GM12864 (cell line): ENCODE measurements at regions not wholly inside any gene's neighbourhood (a gene's known extent, or its start where the extent isn't known, plus 50 kb on each side); places are given as distances from the start of the nearest gene placed in this dataset.

ENCODE experiments used
- DNase-seq: peaks from one replicate; pipeline ENCODE4 v3.0.0-alpha.2; 2011; ENCODE audit warnings: low read depth
- H3K4me3 ChIP-seq: 2 replicates; pipeline ENCODE4 v1.5.1; 2011; ENCODE audit warnings: mild to moderate bottlenecking, low read depth, low read length, control low read depth
- TF ChIP-seq, protein P1 (sequence below): IDR thresholded peaks from 2 replicates; pipeline ENCODE4 v1.5.1; 2011; ENCODE audit warnings: low read depth, mild to moderate bottlenecking, moderate library complexity, low read length, control low read depth, inconsistent platforms; ENCODE audit errors: missing control alignments

DNA sequence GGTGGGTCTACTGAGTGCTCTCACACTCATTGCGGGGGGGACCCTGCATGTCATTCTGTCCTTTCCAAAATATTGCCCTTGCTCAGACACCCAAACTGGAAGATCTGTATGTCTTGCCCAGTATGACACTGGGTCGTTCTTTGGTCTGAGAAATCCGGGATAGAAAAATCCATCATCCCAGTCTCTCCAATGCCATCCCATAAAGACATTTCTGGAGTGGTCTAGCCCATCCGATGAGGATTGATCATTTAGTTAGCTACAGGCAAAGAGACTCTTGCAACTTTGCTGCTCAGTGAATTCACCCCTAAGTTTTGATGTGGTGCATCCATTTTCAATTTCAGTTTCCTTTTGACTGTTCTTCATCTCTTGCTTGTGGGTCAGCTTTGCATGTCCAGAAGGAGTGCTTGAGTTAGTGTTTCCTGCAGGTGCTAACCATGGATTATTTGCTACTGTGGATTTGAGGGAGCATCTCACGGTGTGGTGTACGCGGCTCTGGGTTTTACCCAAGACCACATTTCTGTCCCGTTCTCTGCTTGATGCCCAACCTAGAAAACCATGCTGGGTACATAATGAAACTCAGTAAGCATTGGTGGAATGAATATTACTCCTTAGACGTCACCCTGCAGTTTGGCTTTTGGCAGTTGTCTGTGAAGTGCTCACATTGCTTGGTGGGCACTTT is 247.0 kb upstream of the MKI67 start:
- peak; percentile 16 for DNase-seq
- TF ChIP-seq, protein P1, sequence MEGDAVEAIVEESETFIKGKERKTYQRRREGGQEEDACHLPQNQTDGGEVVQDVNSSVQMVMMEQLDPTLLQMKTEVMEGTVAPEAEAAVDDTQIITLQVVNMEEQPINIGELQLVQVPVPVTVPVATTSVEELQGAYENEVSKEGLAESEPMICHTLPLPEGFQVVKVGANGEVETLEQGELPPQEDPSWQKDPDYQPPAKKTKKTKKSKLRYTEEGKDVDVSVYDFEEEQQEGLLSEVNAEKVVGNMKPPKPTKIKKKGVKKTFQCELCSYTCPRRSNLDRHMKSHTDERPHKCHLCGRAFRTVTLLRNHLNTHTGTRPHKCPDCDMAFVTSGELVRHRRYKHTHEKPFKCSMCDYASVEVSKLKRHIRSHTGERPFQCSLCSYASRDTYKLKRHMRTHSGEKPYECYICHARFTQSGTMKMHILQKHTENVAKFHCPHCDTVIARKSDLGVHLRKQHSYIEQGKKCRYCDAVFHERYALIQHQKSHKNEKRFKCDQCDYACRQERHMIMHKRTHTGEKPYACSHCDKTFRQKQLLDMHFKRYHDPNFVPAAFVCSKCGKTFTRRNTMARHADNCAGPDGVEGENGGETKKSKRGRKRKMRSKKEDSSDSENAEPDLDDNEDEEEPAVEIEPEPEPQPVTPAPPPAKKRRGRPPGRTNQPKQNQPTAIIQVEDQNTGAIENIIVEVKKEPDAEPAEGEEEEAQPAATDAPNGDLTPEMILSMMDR, result no peak
- no peak overlapping the region for H3K4me3 ChIP-seq

DNA sequence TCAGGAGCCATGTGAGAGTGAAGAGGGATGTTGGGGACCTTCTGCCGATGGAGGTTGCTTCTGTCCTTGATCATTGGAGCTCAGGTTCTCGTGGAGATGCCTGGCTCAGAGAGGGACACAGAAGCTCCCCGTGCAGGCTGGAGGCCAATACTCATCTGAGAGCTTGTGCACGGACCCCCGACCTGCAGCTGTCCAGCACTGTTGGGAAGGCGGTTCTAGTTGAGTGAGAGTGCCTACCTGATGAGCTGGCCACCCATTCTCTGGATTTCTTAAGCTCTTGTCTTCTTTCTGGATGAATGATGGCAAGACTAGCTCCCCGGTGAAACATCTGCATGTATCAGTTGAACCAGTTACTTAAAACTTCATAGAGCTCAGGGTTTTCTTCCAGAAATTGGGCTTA is 247.6 kb upstream of the MKI67 start:
- no peak for DNase-seq
- TF ChIP-seq, protein P1, result no peak
- no peak overlapping the region for H3K4me3 ChIP-seq

DNA sequence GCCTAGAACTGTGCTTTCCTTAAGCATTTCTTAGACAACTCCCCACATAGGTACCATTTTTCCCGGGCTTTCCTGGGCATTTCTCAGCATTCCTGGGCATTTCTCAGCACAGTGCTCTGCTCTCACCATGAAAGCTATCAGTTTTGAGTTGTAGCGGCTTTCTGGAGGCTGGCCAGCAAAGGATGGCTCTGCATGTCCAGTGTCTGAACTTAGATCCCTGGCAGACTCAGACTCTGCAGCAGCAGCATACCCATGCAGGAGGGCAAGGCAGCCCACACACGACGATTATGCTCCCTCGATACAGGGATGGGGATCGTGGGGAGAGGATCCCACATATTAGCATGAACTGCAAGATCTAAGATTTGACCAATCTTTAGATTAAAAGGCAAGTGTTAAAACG is 248.9 kb upstream of the MKI67 start:
- TF ChIP-seq, protein P1, result no peak
- H3K4me3 ChIP-seq, result no peak overlapping the region
- no peak for DNase-seq

DNA sequence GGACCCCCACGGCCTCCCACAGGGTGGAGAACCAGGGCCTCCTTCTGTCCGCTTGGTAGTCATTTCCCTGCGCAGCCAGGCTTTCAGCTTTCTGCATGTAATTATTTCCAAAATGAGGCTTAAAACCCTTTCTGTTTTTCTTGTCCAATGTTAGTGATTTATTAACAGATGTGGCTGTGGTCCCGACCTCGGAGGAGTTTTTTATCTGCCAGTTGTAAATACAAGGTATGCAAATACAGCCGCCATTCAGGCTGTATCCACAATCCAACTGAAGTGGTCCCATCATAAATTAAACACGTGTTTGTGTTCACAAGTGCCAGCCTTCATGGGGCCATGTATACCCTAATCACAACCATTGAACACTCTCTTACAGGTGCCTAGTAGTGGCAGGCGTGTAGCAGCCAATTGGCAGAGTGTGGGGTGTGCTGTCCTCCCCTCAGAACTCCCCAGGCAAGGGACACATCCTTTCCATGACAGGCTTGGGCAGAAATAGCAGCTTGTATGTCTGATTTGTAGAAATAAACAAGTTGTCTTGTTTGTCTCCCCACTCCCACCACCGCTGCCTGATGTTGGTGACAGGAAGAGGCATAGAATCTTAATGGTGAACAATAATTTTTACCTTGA is 251.3 kb upstream of the MKI67 start:
- TF ChIP-seq, protein P1, result no peak
- no peak for DNase-seq
- H3K4me3 ChIP-seq, result no peak overlapping the region

DNA sequence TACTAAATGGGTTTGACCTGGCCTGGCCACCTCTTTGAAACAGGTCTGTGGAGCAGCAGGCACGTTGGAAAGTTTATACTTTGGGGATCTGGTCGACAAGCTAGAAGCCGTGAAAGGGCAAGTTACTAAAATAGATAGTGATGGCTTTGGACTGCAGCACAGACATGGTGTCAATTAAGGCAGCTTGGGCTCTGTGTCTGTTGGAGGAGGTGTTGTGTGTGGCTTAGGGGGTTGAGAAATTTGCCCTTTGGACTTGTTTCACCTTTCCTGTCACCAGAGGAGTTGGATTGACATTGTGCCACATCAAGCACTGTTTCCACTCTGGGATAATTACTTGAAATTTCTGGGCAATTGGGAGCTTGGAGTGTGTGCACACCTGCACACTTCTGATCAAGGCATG is 251.8 kb upstream of the MKI67 start:
- H3K4me3 ChIP-seq, result no peak overlapping the region
- no peak for DNase-seq
- TF ChIP-seq, protein P1, result no peak

DNA sequence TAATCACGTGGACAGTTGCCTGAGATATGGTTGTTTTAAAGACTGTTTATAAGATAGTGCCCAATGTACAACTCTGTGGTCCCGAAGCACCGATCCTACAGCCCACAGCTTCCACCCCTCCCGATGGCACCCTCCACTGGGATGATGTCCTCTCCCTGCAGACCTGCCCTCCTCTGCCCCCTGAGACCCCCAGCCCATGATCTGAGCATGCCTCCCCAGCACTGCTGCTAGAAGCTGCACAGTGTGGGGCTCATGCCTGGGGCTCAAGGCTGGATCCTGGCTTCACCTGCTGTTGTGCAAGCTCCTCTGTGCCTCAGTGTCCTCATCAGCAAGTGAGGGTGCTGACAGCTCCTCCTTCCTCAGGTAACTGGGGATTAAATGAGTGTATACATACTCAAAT is 254.7 kb upstream of the MKI67 start:
- TF ChIP-seq, protein P1, result no peak
- DNase-seq, result no peak
- H3K4me3 ChIP-seq, result no peak overlapping the region

DNA sequence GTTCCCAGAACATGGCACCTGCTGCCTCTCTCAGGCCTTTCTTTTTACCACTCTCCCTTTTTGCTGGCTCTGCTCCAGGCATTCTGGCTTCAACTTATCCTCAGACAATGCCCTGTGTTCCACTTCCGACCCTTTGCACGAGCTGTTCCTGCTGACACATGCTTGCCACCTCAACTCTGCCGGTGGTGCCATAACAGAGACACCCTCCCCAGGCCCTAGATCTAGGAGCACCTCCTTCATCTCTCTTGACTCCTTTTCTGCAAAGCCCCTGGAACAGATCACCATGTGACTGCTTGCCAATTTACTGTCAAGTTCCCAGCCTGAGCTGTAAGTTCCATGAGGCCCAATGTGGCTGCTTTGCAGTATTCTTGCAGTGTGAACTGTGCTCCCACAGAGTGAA is 256.0 kb upstream of the MKI67 start:
- TF ChIP-seq, protein P1, result no peak
- no peak for DNase-seq
- no peak overlapping the region for H3K4me3 ChIP-seq
